Stimulated activated CD4-positive, alpha-beta T cell treated with anti-CD3 and anti-CD28 coated beads, Interleukin-15, amount 100 ng/mL, for 24 hours (primary cell): ENCODE measurements at regions not wholly inside any gene's neighbourhood (a gene's known extent, or its start where the extent isn't known, plus 50 kb on each side); places are given as distances from the start of the nearest gene placed in this dataset.

Experiments used
- DNase-seq: peaks from one replicate; pipeline ENCODE4 v3.0.0-alpha.2; 2020

DNA sequence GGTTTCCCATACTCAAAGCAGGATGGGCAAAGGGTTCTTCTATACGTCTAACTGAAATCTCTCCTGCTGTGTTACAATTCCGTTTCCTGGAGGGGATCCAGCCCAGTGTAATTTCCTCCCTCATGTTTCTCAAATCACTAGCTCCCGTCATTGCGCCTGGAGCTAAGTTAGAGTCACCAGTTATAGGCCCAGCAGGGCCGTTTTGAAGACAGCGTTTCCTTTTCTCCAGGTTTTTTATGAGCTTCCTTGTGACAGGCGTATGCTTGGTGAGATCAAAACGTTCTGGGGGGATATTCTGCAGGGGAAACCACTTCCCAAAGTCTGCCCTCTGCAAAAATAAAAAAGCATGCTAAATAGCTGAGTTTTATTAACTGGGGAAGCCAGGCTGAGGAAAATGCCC lies 53.0 kb upstream of the WWC1 start:
- no peak for DNase-seq

DNA sequence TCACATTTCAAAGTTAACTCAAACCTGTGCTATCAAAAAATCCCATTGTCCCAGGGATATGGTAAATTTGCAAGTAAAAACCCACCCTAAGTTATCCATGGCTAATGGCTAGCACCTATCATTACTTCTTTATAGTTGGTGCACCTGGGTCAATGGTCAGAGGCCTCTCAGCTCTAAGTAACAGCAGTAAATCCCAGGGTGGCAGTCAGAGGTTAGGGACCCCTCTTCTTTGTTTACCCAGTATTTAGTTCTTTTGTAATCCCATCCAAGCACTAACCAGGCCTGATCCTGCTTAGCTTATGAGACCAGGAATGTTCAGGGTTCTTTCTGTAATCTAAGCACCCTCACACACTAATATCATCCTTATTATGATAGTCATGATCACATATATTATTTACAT lies 52.1 kb upstream of the WWC1 start:
- no peak for DNase-seq
